IMR-90 (cell line): ENCODE measurements at regions not wholly inside any gene's neighbourhood (a gene's known extent, or its start where the extent isn't known, plus 50 kb on each side); places are given as distances from the start of the nearest gene placed in this dataset.

Experiments used
- ATAC-seq: fragments of 200-7000 bp; cut with Tn5 transposase; 2 replicates; pipeline ENCODE4 v1.9.1; 2020; ENCODE audit warnings: low read depth, mild to moderate bottlenecking, moderate library complexity
- BruUV-seq: library from RNA; stranded (reverse); fragments of 400-500 nt; replicated peaks from 2 replicates; lab custom pipeline; 2021; lab: Mats Ljungman, UMichigan
- CTCF ChIA-PET: fragments of 300-600 bp; formaldehyde crosslinking; extraction: SDS; loops from one replicate; lab custom pipeline; 2021; ENCODE audit warnings: antibody characterized with exemption; lab: Yijun Ruan, JAX
- POLR2A ChIA-PET: fragments of 300-600 bp; sonication (Branson Sonifier 250); formaldehyde crosslinking; loops from one replicate; lab custom pipeline; 2022; ENCODE audit warnings: antibody characterized with exemption; ENCODE audit not compliant: unreplicated experiment; lab: Charles Lee
- DNase-seq: peaks from one replicate; pipeline ENCODE4 v3.0.0; 2013
- H2AFZ ChIP-seq: replicated peaks from 2 replicates; pipeline ENCODE3; 2013; ENCODE audit warnings: low read length, mild to moderate bottlenecking; ENCODE audit not compliant: poor library complexity
- H2AK5ac ChIP-seq: 2 replicates; pipeline ENCODE4 v1.6.1; 2013; ENCODE audit warnings: low read depth, low read length, inconsistent platforms
- H2AK9ac ChIP-seq: replicated peaks from 2 replicates; pipeline ENCODE3; 2013; ENCODE audit warnings: mild to moderate bottlenecking, low read depth, low read length, moderate library complexity; ENCODE audit not compliant: poor library complexity
- H2BK120ac ChIP-seq: 2 replicates; pipeline ENCODE4 v1.6.1; 2013; ENCODE audit warnings: low read depth, low read length, inconsistent platforms
- H2BK15ac ChIP-seq: 3 replicates; pipeline ENCODE4 v1.6.1; 2013; ENCODE audit warnings: low read depth, low read length, inconsistent platforms
- H2BK20ac ChIP-seq: 2 replicates; pipeline ENCODE4 v1.6.1; 2013; ENCODE audit warnings: low read depth, mild to moderate bottlenecking, inconsistent platforms, low read length, moderate library complexity
- H2BK5ac ChIP-seq: 2 replicates; pipeline ENCODE4 v1.6.1; 2013; ENCODE audit warnings: mild to moderate bottlenecking, low read depth, low read length, inconsistent platforms; ENCODE audit not compliant: poor library complexity, severe bottlenecking
- H3K14ac ChIP-seq: replicated peaks from 2 replicates; pipeline ENCODE4 v1.6.1; 2013; ENCODE audit warnings: low read depth, low read length, inconsistent platforms
- H3K18ac ChIP-seq: 2 replicates; pipeline ENCODE4 v1.6.1; 2013; ENCODE audit warnings: low read depth, low read length, control low read depth
- H3K23ac ChIP-seq: 2 replicates; pipeline ENCODE4 v1.6.1; 2013; ENCODE audit warnings: low read depth, low read length, inconsistent platforms
- H3K27ac ChIP-seq: 2 replicates; pipeline ENCODE4 v1.5.1; 2013; ENCODE audit warnings: mild to moderate bottlenecking, control low read depth, low read length; ENCODE audit not compliant: insufficient read depth
- H3K27me3 ChIP-seq: 2 replicates; pipeline ENCODE4 v1.6.1; 2013; ENCODE audit warnings: low read length; ENCODE audit not compliant: control insufficient read depth, insufficient read depth
- H3K36me3 ChIP-seq: 2 replicates; pipeline ENCODE4 v1.6.1; 2013; ENCODE audit warnings: low read length, mixed read lengths; ENCODE audit not compliant: control insufficient read depth, insufficient read depth
- H3K4ac ChIP-seq: 2 replicates; pipeline ENCODE4 v1.6.1; 2013; ENCODE audit warnings: low read depth, low read length, inconsistent platforms
- H3K4me1 ChIP-seq: 2 replicates; pipeline ENCODE4 v1.6.1; 2013; ENCODE audit warnings: low read length, mixed read lengths; ENCODE audit not compliant: control insufficient read depth, insufficient read depth
- H3K4me2 ChIP-seq: 2 replicates; pipeline ENCODE4 v1.6.1; 2013; ENCODE audit warnings: low read depth, mild to moderate bottlenecking, control low read depth, low read length, moderate library complexity
- H3K4me3 ChIP-seq: 2 replicates; pipeline ENCODE4 v1.5.1; 2013; ENCODE audit warnings: low read depth, mild to moderate bottlenecking, control low read depth, low read length, moderate library complexity; ENCODE audit not compliant: insufficient read depth
- H3K56ac ChIP-seq: 2 replicates; pipeline ENCODE4 v1.6.1; 2013; ENCODE audit warnings: low read length, inconsistent platforms; ENCODE audit not compliant: insufficient read depth; ENCODE audit errors: extremely low read depth
- H3K79me1 ChIP-seq, 2 experiments: 2 replicates each; pipeline ENCODE4 v1.6.1; 2013; ENCODE audit warnings: low read length in 2 of 2, inconsistent platforms in 1 of 2, low read depth in 1 of 2
- H3K9ac ChIP-seq: 2 replicates; pipeline ENCODE4 v1.6.1; 2013; ENCODE audit warnings: low read depth, low read length, control low read depth
- H3K9me1 ChIP-seq: 2 replicates; pipeline ENCODE4 v1.6.1; 2013; ENCODE audit warnings: low read length, inconsistent platforms; ENCODE audit not compliant: insufficient read depth
- H3K9me3 ChIP-seq: 2 replicates; pipeline ENCODE4 v1.6.1; 2013; ENCODE audit warnings: low read length; ENCODE audit not compliant: control insufficient read depth, insufficient read depth
- H4K20me1 ChIP-seq: 2 replicates; pipeline ENCODE4 v1.6.1; 2013; ENCODE audit warnings: low read length, inconsistent platforms; ENCODE audit not compliant: insufficient read depth
- H4K5ac ChIP-seq: 2 replicates; pipeline ENCODE4 v1.6.1; 2013; ENCODE audit warnings: mild to moderate bottlenecking, low read depth, low read length, control low read depth
- H4K8ac ChIP-seq, 2 experiments: 2 replicates each; pipeline ENCODE4 v1.6.1; 2013; ENCODE audit warnings: low read depth in 2 of 2, low read length in 2 of 2, control low read depth in 1 of 2, inconsistent platforms in 1 of 2
- H4K91ac ChIP-seq: 2 replicates; pipeline ENCODE4 v1.6.1; 2013; ENCODE audit warnings: low read depth, low read length, inconsistent platforms; ENCODE audit not compliant: insufficient read depth
- CTCF ChIP-seq: conservative IDR thresholded peaks from 2 replicates; pipeline ENCODE4 v1.5.1; 2012; ENCODE audit warnings: mild to moderate bottlenecking, low read depth, low read length, improper control_type of control experiment
- MAFK ChIP-seq: IDR thresholded peaks from 2 replicates; pipeline ENCODE4 v1.6.1; 2012; ENCODE audit warnings: low read depth, low read length, improper control_type of control experiment
- WGBS, 2 experiments: methylation state at CpG; one replicate each; pipeline versions ENCODE4 v1.1.5 to v1.1.7; 2013; ENCODE audit warnings: missing lambda C conversion rate in 2 of 2; ENCODE audit not compliant: insufficient read length in 1 of 2; ENCODE audit errors: extremely low coverage in 2 of 2; 5-methylcytosine and 5-hydroxymethylcytosine counted together
- dilution Hi-C: fragments of 300-500 bp; cut with HindIII; formaldehyde crosslinking; loops from one replicate; pipeline ENCODE4 v1.14.3; 2018; ENCODE audit warnings: low sequenced_read_pairs; ENCODE audit not compliant: unreplicated experiment
- in situ Hi-C: fragments of 300-500 bp; cut with MboI; formaldehyde crosslinking; loops from 3 replicates; pipeline ENCODE4 v1.14.3; 2019; ENCODE audit warnings: low sequenced_read_pairs, inconsistent platforms, mixed read lengths
- intact Hi-C: fragments of 100-400 bp; cut with micrococcal nuclease; formaldehyde crosslinking; loops from 2 replicates; pipeline ENCODE4 v1.10.0; 2022

DNA sequence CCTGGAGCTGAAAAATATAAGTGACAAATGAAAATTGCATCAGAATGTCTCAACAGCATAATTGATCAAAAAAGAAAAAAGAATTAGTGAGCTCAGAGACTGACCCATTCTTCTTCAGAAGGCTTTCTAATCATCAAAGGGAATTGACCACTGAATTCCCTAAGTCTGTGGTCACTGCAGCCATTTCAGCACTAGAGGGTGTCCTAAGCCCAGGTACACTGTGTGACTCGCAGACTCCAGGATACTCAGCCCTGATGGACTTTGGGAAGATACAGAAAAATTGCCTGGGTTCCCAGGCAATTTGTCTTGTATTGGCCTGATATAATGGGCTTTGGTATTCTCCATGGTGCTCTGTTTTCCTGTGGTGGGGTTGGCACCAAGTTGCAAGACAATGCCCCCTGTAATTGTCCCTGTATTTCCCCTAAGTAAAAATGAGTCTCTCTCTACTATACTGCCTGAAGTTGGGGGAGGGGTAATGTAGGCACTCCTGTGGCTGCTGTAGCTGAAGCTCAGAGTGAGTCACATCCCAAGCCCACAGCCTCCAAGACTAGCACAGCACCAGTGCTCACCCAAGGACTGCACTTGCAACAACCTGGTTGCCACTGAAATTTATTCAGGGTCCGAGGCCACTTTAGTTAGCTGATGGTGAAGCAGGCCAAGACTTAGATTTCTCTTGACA lies 256.0 kb upstream of the STAC start:
- CTCF ChIA-PET, result no interaction called here
- H2BK5ac ChIP-seq, result no peak overlapping the region
- intact Hi-C loops, result loop anchor here (2.0 kb wide), 1 partner anchor 577 kb away; no protein-coding TSS in a partner anchor

More for the DNA sequence above, 256.0 kb upstream of the STAC start:
- in situ Hi-C loops (no loop called here), dilution Hi-C loops (no loop called here)
- Histone ChIP-seq H3K79me1 (no peaks in the 10 kb centered on the region), H4K8ac (no peak overlapping the region), H3K18ac (no peak overlapping the region), H2AFZ (no peak overlapping the region), H3K4me2 (no peak overlapping the region), H3K14ac (no peak overlapping the region), H4K5ac (no peak overlapping the region), H2BK15ac (no peak overlapping the region), H3K56ac (no peak overlapping the region), H3K4ac (no peak overlapping the region), H4K20me1 (no peaks in the 10 kb centered on the region), H2AK5ac (no peak overlapping the region), H3K27ac (no peak overlapping the region), H3K4me3 (no peak overlapping the region), H3K9me1 (no peaks in the 10 kb centered on the region), H4K91ac (no peak overlapping the region), H3K27me3 (no peaks in the 10 kb centered on the region), H3K4me1 (no peaks in the 10 kb centered on the region), H3K9me3 (0 out of 2 replicates have a peak, but pooled peaks cover 3% of the 10 kb centered on the region), H2BK20ac (no peak overlapping the region), H3K23ac (no peak overlapping the region), H2BK120ac (no peak overlapping the region), H3K9ac (no peak overlapping the region), H3K36me3 (no peaks in the 10 kb centered on the region), H2AK9ac (no peak overlapping the region)
- peak; percentile 0 for DNase-seq
- no peak for ATAC-seq
- 0 out of 2 replicates have a peak, but pooled peaks have one; percentile 7 for TF ChIP-seq CTCF
- no peak for TF ChIP-seq MAFK
- no TSS peak for BruUV-seq
- no CpG with 5 or more reads among the region's 2 CpGs for WGBS, 2 experiments
- POLR2A ChIA-PET, result no interaction called here
